Thyroid gland (tissue), 4 donors: ENCODE measurements at regions not wholly inside any gene's neighbourhood (a gene's known extent, or its start where the extent isn't known, plus 50 kb on each side); places are given as distances from the start of the nearest gene placed in this dataset.

Experiments
- CTCF ChIP-seq, 6 experiments: fragments of 200-600 bp in 3 of 6; fragments of 450-650 bp in 3 of 6; sonication (generic) in 3 of 6; IDR thresholded peaks; one replicate each; pipeline ENCODE4 v1.5.1; 2016 to 2019; ENCODE audit warnings: antibody characterized with exemption in 6 of 6, mild to moderate bottlenecking in 2 of 6, inconsistent platforms in 1 of 6, moderate library complexity in 1 of 6
- POLR2A ChIP-seq, 2 donors: fragments of 450-650 bp; IDR thresholded peaks; one replicate each; pipeline ENCODE4 v1.6.1; 2017; ENCODE audit warnings: antibody characterized with exemption in 2 of 2, mild to moderate bottlenecking in 2 of 2, moderate library complexity in 1 of 2

GRCh38 chr3:194256040-194256945, 94.8 kb downstream of the CPN2 start:
- TF ChIP-seq POLR2A (IDR thresholded peaks at IDR 0.05) (no peak), CTCF (IDR thresholded peaks at IDR 0.05) (no peak)
